Astrocyte (in vitro differentiated cells and primary cell): ENCODE measurements at regions not wholly inside any gene's neighbourhood (a gene's known extent, or its start where the extent isn't known, plus 50 kb on each side); places are given as distances from the start of the nearest gene placed in this dataset.

Experiments used
- CTCF ChIP-seq: IDR thresholded peaks from 2 replicates; pipeline ENCODE4 v1.5.1; 2011; ENCODE audit warnings: low read depth, mild to moderate bottlenecking, inconsistent platforms, low read length, moderate library complexity; ENCODE audit not compliant: insufficient read depth
- EZH2 ChIP-seq: IDR thresholded peaks from 2 replicates; pipeline ENCODE4 v1.6.1; 2012; ENCODE audit warnings: mild to moderate bottlenecking, low read length, inconsistent platforms; ENCODE audit not compliant: insufficient read depth

- no peak for TF ChIP-seq CTCF
- no peak for TF ChIP-seq EZH2
Observed at GRCh38 chr9:82062245-82062644, 73.7 kb downstream of the SPATA31D1 start.
